ENCODE measurements at regions not wholly inside any gene's neighbourhood (a gene's known extent, or its start where the extent isn't known, plus 50 kb on each side); places are given as distances from the start of the nearest gene placed in this dataset.
"Not testable (repeated sequence)": the region's sequence is repeated elsewhere in the genome, so short reads cannot be mapped to it uniquely, and the experiment has no call there.

GRCh38 chr5:105162557-105162956 lies 1600.0 kb upstream of the NUDT12 start:
- not testable (repeated sequence) for DNase-seq (ENCODE audit: low spot score)

- DNase-seq (ENCODE audit: low spot score) = no peak
Observed at GRCh38 chr5:105158526-105158925, 1595.9 kb upstream of the NUDT12 start.

GRCh38 chr5:105150323-105150722 lies 1587.7 kb upstream of the NUDT12 start:
- DNase-seq (ENCODE audit: low spot score) = no peak

- no peak for DNase-seq (ENCODE audit: low spot score)
Observed at GRCh38 chr5:105146867-105147266, 1584.3 kb upstream of the NUDT12 start.

GRCh38 chr5:105145152-105145551 lies 1582.6 kb upstream of the NUDT12 start:
- no peak for DNase-seq (ENCODE audit: low spot score)

GRCh38 chr5:105134328-105134727 lies 1571.7 kb upstream of the NUDT12 start:
- no peak for DNase-seq (ENCODE audit: low spot score)

- DNase-seq (ENCODE audit: low spot score) = no peak
Observed at GRCh38 chr5:105133087-105133486, 1570.5 kb upstream of the NUDT12 start.

- DNase-seq (ENCODE audit: low spot score) = no peak
Observed at GRCh38 chr5:105132581-105132980, 1570.0 kb upstream of the NUDT12 start.

- DNase-seq (ENCODE audit: low spot score) = no peak
Observed at GRCh38 chr5:105131045-105131444, 1568.5 kb upstream of the NUDT12 start.

GRCh38 chr5:105101577-105101976 lies 1539.0 kb upstream of the NUDT12 start:
- DNase-seq (ENCODE audit: low spot score) = no peak

- no peak for DNase-seq (ENCODE audit: low spot score)
Observed at GRCh38 chr5:105088961-105089360, 1526.4 kb upstream of the NUDT12 start.

GRCh38 chr5:105088102-105088501 lies 1525.5 kb upstream of the NUDT12 start:
- DNase-seq (ENCODE audit: low spot score) = no peak

GRCh38 chr5:105057893-105058292 lies 1495.3 kb upstream of the NUDT12 start:
- DNase-seq (ENCODE audit: low spot score) = no peak

GRCh38 chr5:105057001-105057436 lies 1494.4 kb upstream of the NUDT12 start:
- no peak for DNase-seq (ENCODE audit: low spot score)

GRCh38 chr5:105054406-105054805 lies 1491.8 kb upstream of the NUDT12 start:
- no peak for DNase-seq (ENCODE audit: low spot score)

GRCh38 chr5:105042623-105043022 lies 1480.0 kb upstream of the NUDT12 start:
- DNase-seq (ENCODE audit: low spot score) = no peak

- DNase-seq (ENCODE audit: low spot score) = not testable (repeated sequence)
Observed at GRCh38 chr5:105036814-105037213, 1474.2 kb upstream of the NUDT12 start.

- DNase-seq (ENCODE audit: low spot score) = no peak
Observed at GRCh38 chr5:105034401-105034763, 1471.8 kb upstream of the NUDT12 start.

- no peak for DNase-seq (ENCODE audit: low spot score)
Observed at GRCh38 chr5:105033637-105034400, 1471.2 kb upstream of the NUDT12 start.

- DNase-seq (ENCODE audit: low spot score) = no peak
Observed at GRCh38 chr5:105032917-105033316, 1470.3 kb upstream of the NUDT12 start.

GRCh38 chr5:105030153-105030552 lies 1467.6 kb upstream of the NUDT12 start:
- no peak for DNase-seq (ENCODE audit: low spot score)

- no peak for DNase-seq (ENCODE audit: low spot score)
Observed at GRCh38 chr5:105015098-105015497, 1452.5 kb upstream of the NUDT12 start.

- no peak for DNase-seq (ENCODE audit: low spot score)
Observed at GRCh38 chr5:104998572-104998971, 1436.0 kb upstream of the NUDT12 start.

GRCh38 chr5:104998169-104998568 lies 1435.6 kb upstream of the NUDT12 start:
- DNase-seq (ENCODE audit: low spot score) = no peak

Data from hematopoietic multipotent progenitor cell treated with erythropoietin and hydrocortisone succinate and interleukin-3 and kit ligand, for 17 days (in vitro differentiated cells).